ENCODE measurements at regions not wholly inside any gene's neighbourhood (a gene's known extent, or its start where the extent isn't known, plus 50 kb on each side); places are given as distances from the start of the nearest gene placed in this dataset.
"Not testable (repeated sequence)": the region's sequence is repeated elsewhere in the genome, so short reads cannot be mapped to it uniquely, and the experiment has no call there.

- Histone ChIP-seq H3K27me3 (ENCODE audit: control insufficient read depth, insufficient read depth, low read length) (no peaks in the 10 kb centered on the region), H3K4me3 (ENCODE audit: insufficient read depth, low read depth, low read length) (no peak overlapping the region), H3K36me3 (replicated peaks; ENCODE audit: control insufficient read depth, insufficient read depth, low read length) (no peaks in the 10 kb centered on the region)
- no peak for DNase-seq
Measured at GRCh38 chr6:114650891-114651290, 308.1 kb upstream of the HS3ST5 start.

GRCh38 chr6:114649298-114649697 lies 306.5 kb upstream of the HS3ST5 start:
- Histone ChIP-seq H3K36me3 (replicated peaks; ENCODE audit: control insufficient read depth, insufficient read depth, low read length) (no peaks in the 10 kb centered on the region), H3K27me3 (ENCODE audit: control insufficient read depth, insufficient read depth, low read length) (no peaks in the 10 kb centered on the region), H3K4me3 (ENCODE audit: insufficient read depth, low read depth, low read length) (no peak overlapping the region)
- DNase-seq = no peak

GRCh38 chr6:114648847-114649246 lies 306.0 kb upstream of the HS3ST5 start:
- H3K27me3 ChIP-seq (ENCODE audit: control insufficient read depth, insufficient read depth, low read length) = no peaks in the 10 kb centered on the region
- H3K36me3 ChIP-seq (replicated peaks; ENCODE audit: control insufficient read depth, insufficient read depth, low read length) = no peaks in the 10 kb centered on the region
- H3K4me3 ChIP-seq (ENCODE audit: insufficient read depth, low read depth, low read length) = no peak overlapping the region
- DNase-seq = no peak

- Histone ChIP-seq H3K4me3 (ENCODE audit: insufficient read depth, low read depth, low read length) (no peak overlapping the region), H3K27me3 (ENCODE audit: control insufficient read depth, insufficient read depth, low read length) (no peaks in the 10 kb centered on the region), H3K36me3 (replicated peaks; ENCODE audit: control insufficient read depth, insufficient read depth, low read length) (no peaks in the 10 kb centered on the region)
- DNase-seq = peak; percentile 32
Measured at GRCh38 chr6:114638341-114638740, 295.5 kb upstream of the HS3ST5 start.

GRCh38 chr6:114634016-114634415 lies 291.2 kb upstream of the HS3ST5 start:
- H3K4me3 ChIP-seq (ENCODE audit: insufficient read depth, low read depth, low read length) = no peak overlapping the region
- no peaks in the 10 kb centered on the region for H3K27me3 ChIP-seq (ENCODE audit: control insufficient read depth, insufficient read depth, low read length)
- no peaks in the 10 kb centered on the region for H3K36me3 ChIP-seq (replicated peaks; ENCODE audit: control insufficient read depth, insufficient read depth, low read length)
- no peak for DNase-seq

GRCh38 chr6:114626226-114626625 lies 283.4 kb upstream of the HS3ST5 start:
- DNase-seq; H3K27me3 ChIP-seq (ENCODE audit: control insufficient read depth, insufficient read depth, low read length): not testable (repeated sequence)

GRCh38 chr6:114619621-114620200 lies 276.9 kb upstream of the HS3ST5 start:
- Histone ChIP-seq H3K36me3 (replicated peaks; ENCODE audit: control insufficient read depth, insufficient read depth, low read length) (no peaks in the 10 kb centered on the region), H3K4me3 (ENCODE audit: insufficient read depth, low read depth, low read length) (no peak overlapping the region), H3K27me3 (ENCODE audit: control insufficient read depth, insufficient read depth, low read length) (no peaks in the 10 kb centered on the region)
- no peak for DNase-seq

More at GRCh38 chr6:114626226-114626625, 283.4 kb upstream of the HS3ST5 start:
- not testable (repeated sequence) for H3K4me3 ChIP-seq (ENCODE audit: insufficient read depth, low read depth, low read length); H3K36me3 ChIP-seq (replicated peaks; ENCODE audit: control insufficient read depth, insufficient read depth, low read length)

- H3K36me3 ChIP-seq (replicated peaks; ENCODE audit: control insufficient read depth, insufficient read depth, low read length) = no peaks in the 10 kb centered on the region
- no peak overlapping the region for H3K4me3 ChIP-seq (ENCODE audit: insufficient read depth, low read depth, low read length)
- DNase-seq = no peak
- no peaks in the 10 kb centered on the region for H3K27me3 ChIP-seq (ENCODE audit: control insufficient read depth, insufficient read depth, low read length)
Measured at GRCh38 chr6:114611696-114612095, 268.9 kb upstream of the HS3ST5 start.

- DNase-seq = no peak
- H3K36me3 ChIP-seq (replicated peaks; ENCODE audit: control insufficient read depth, insufficient read depth, low read length) = no peaks in the 10 kb centered on the region
Measured at GRCh38 chr6:114608091-114608490, 265.3 kb upstream of the HS3ST5 start.

GRCh38 chr6:114605656-114606055 lies 262.8 kb upstream of the HS3ST5 start:
- H3K27me3 ChIP-seq (ENCODE audit: control insufficient read depth, insufficient read depth, low read length) = no peaks in the 10 kb centered on the region
- no peak overlapping the region for H3K4me3 ChIP-seq (ENCODE audit: insufficient read depth, low read depth, low read length)
- no peak for DNase-seq
- no peaks in the 10 kb centered on the region for H3K36me3 ChIP-seq (replicated peaks; ENCODE audit: control insufficient read depth, insufficient read depth, low read length)

More at GRCh38 chr6:114608091-114608490, 265.3 kb upstream of the HS3ST5 start:
- Histone ChIP-seq H3K4me3 (ENCODE audit: insufficient read depth, low read depth, low read length) (no peak overlapping the region), H3K27me3 (ENCODE audit: control insufficient read depth, insufficient read depth, low read length) (no peaks in the 10 kb centered on the region)

- Histone ChIP-seq H3K27me3 (ENCODE audit: control insufficient read depth, insufficient read depth, low read length) (no peaks in the 10 kb centered on the region), H3K4me3 (ENCODE audit: insufficient read depth, low read depth, low read length) (no peak overlapping the region), H3K36me3 (replicated peaks; ENCODE audit: control insufficient read depth, insufficient read depth, low read length) (no peaks in the 10 kb centered on the region)
- no peak for DNase-seq
Measured at GRCh38 chr6:114600381-114600780, 257.6 kb upstream of the HS3ST5 start.

GRCh38 chr6:114595591-114595990 lies 252.8 kb upstream of the HS3ST5 start:
- no peak for DNase-seq
- Histone ChIP-seq H3K36me3 (replicated peaks; ENCODE audit: control insufficient read depth, insufficient read depth, low read length) (no peaks in the 10 kb centered on the region), H3K27me3 (ENCODE audit: control insufficient read depth, insufficient read depth, low read length) (no peaks in the 10 kb centered on the region), H3K4me3 (ENCODE audit: insufficient read depth, low read depth, low read length) (no peak overlapping the region)

GRCh38 chr6:114595186-114595585 lies 252.4 kb upstream of the HS3ST5 start:
- DNase-seq = no peak
- Histone ChIP-seq H3K36me3 (replicated peaks; ENCODE audit: control insufficient read depth, insufficient read depth, low read length) (no peaks in the 10 kb centered on the region), H3K4me3 (ENCODE audit: insufficient read depth, low read depth, low read length) (no peak overlapping the region), H3K27me3 (ENCODE audit: control insufficient read depth, insufficient read depth, low read length) (no peaks in the 10 kb centered on the region)

GRCh38 chr6:114592506-114592905 lies 249.7 kb upstream of the HS3ST5 start:
- H3K27me3 ChIP-seq (ENCODE audit: control insufficient read depth, insufficient read depth, low read length) = no peaks in the 10 kb centered on the region
- H3K4me3 ChIP-seq (ENCODE audit: insufficient read depth, low read depth, low read length) = no peak overlapping the region
- DNase-seq = no peak

GRCh38 chr6:114588726-114589125 lies 245.9 kb upstream of the HS3ST5 start:
- no peaks in the 10 kb centered on the region for H3K27me3 ChIP-seq (ENCODE audit: control insufficient read depth, insufficient read depth, low read length)
- no peak for DNase-seq
- no peak overlapping the region for H3K4me3 ChIP-seq (ENCODE audit: insufficient read depth, low read depth, low read length)
- no peaks in the 10 kb centered on the region for H3K36me3 ChIP-seq (replicated peaks; ENCODE audit: control insufficient read depth, insufficient read depth, low read length)

More at GRCh38 chr6:114592506-114592905, 249.7 kb upstream of the HS3ST5 start:
- H3K36me3 ChIP-seq (replicated peaks; ENCODE audit: control insufficient read depth, insufficient read depth, low read length) = no peaks in the 10 kb centered on the region

- no peaks in the 10 kb centered on the region for H3K36me3 ChIP-seq (replicated peaks; ENCODE audit: control insufficient read depth, insufficient read depth, low read length)
- no peak for DNase-seq
- no peaks in the 10 kb centered on the region for H3K27me3 ChIP-seq (ENCODE audit: control insufficient read depth, insufficient read depth, low read length)
- H3K4me3 ChIP-seq (ENCODE audit: insufficient read depth, low read depth, low read length) = no peak overlapping the region
Measured at GRCh38 chr6:114586298-114586697, 243.5 kb upstream of the HS3ST5 start.
